K562 (cell line): ENCODE measurements at regions not wholly inside any gene's neighbourhood (a gene's known extent, or its start where the extent isn't known, plus 50 kb on each side); places are given as distances from the start of the nearest gene placed in this dataset.

ENCODE experiments used
- BMI1 ChIP-seq: fragments of 150-350 bp; IDR thresholded peaks from 2 replicates; pipeline ENCODE4 v1.6.1; 2014; ENCODE audit warnings: low read length
- CCNT2 ChIP-seq: IDR thresholded peaks from 2 replicates; pipeline ENCODE4 v1.6.1; 2011; ENCODE audit warnings: borderline replicate concordance, low read depth, mild to moderate bottlenecking, moderate library complexity, mixed read lengths, low read length; ENCODE audit not compliant: insufficient read length; ENCODE audit errors: extremely low read depth
- JUNB ChIP-seq: fragments of 450-650 bp; formaldehyde crosslinking; conservative IDR thresholded peaks from 2 replicates; pipeline ENCODE4 v1.4.0; 2020; ENCODE audit warnings: mild to moderate bottlenecking
- KAT8 ChIP-seq: fragments of 450-650 bp; IDR thresholded peaks from 2 replicates; pipeline ENCODE4 v1.6.1; 2016; ENCODE audit warnings: low read depth, mild to moderate bottlenecking
- TFAP4 ChIP-seq: sonication (generic); formaldehyde crosslinking; IDR thresholded peaks from 2 replicates; pipeline ENCODE4 v1.8.0; 2022; ENCODE audit warnings: missing genetic modification reagents, mild to moderate bottlenecking, moderate library complexity, borderline replicate concordance
- ZBTB11 ChIP-seq, 3 experiments: fragments of 200-800 bp in 1 of 3; fragments of 250-450 bp in 1 of 3; fragments of 450-650 bp in 1 of 3; sonication (Bioruptor Pico) in 1 of 3; sonication (Bioruptor generic) in 1 of 3; formaldehyde crosslinking in 1 of 3; IDR thresholded peaks; 2 replicates each; pipeline versions ENCODE4 v1.6.1 to v1.8.0; 2016 to 2022; ENCODE audit warnings: mild to moderate bottlenecking in 2 of 3, missing genetic modification characterization in 2 of 3, missing compliant biosample characterization in 1 of 3, moderate library complexity in 1 of 3
- ZBTB17 ChIP-seq: fragments of 450-650 bp; formaldehyde crosslinking; IDR thresholded peaks from 2 replicates; pipeline ENCODE4 v1.4.0; 2020; ENCODE audit warnings: mild to moderate bottlenecking
- ZC3H4 ChIP-seq: sonication (generic); formaldehyde crosslinking; IDR thresholded peaks from 2 replicates; pipeline ENCODE4 v1.9.0; 2021; ENCODE audit warnings: missing genetic modification reagents, borderline replicate concordance

DNA sequence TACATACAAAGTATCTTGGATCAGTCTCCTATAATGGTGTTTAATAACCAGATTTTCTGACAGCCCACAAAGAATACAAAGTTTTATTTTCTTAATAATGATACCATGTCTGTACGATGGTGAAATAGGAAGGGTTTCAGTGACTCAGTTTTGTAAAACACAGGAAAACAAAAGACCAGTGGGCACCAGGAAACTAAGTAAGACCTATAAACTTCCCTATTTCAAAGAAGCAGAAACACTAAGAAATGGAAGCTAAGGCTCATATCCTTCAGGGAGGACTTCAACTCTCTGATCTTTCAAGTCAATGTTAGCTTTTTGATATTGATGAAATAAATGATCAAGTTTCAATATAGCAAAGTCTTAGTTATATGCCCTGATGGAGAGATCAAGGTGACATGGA lies 196.0 kb downstream of the DUSP6 start (continued):
- TF ChIP-seq ZBTB11 (CRISPR knock-in tag; IDR thresholded peaks at IDR 0.05) = no peak
- TF ChIP-seq CCNT2 = no peak
- TF ChIP-seq ZC3H4 = no peak
- TF ChIP-seq TFAP4 (CRISPR knock-in tag) = no peak
- no peak for TF ChIP-seq BMI1
- TF ChIP-seq ZBTB17 = no peak
- TF ChIP-seq JUNB = no peak
- TF ChIP-seq KAT8 = no peak
